SK-N-MC (cell line): ENCODE measurements at regions not wholly inside any gene's neighbourhood (a gene's known extent, or its start where the extent isn't known, plus 50 kb on each side); places are given as distances from the start of the nearest gene placed in this dataset.
"Not testable (repeated sequence)": the region's sequence is repeated elsewhere in the genome, so short reads cannot be mapped to it uniquely, and the experiment has no call there.

ENCODE experiments used
- EZH2 ChIP-seq: fragments of 200-600 bp; sonication (generic); IDR thresholded peaks from one replicate; pipeline ENCODE4 v1.6.1; 2017; ENCODE audit warnings: antibody characterized with exemption
- POLR2AphosphoS5 ChIP-seq: IDR thresholded peaks from 2 replicates; pipeline ENCODE4 v1.6.1; 2012; ENCODE audit warnings: mild to moderate bottlenecking, low read depth, low read length, borderline replicate concordance

DNA sequence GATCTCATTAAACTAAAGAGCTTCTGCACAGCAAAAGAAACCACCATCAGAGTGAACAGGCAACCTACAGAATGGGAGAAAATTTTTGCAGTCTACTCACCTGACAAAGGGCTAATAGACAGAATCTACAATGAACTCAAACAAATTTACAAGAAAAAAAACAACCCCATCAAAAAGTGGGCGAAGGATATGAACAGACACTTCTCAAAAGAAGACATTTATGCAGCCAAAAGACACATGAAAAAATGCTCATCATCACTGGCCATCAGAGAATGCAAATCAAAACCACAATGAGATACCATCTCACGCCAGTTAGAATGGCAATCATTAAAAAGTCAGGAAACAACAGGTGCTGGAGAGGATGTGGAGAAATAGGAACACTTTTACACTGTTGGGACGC lies 67.6 kb upstream of the PDPR start:
- TF ChIP-seq EZH2, POLR2AphosphoS5: not testable (repeated sequence)
